Activated CD4-positive, alpha-beta T cell treated with anti-CD3 and anti-CD28 coated beads for 24 hours (primary cell): ENCODE measurements at regions not wholly inside any gene's neighbourhood (a gene's known extent, or its start where the extent isn't known, plus 50 kb on each side); places are given as distances from the start of the nearest gene placed in this dataset.
"Not testable (repeated sequence)": the region's sequence is repeated elsewhere in the genome, so short reads cannot be mapped to it uniquely, and the experiment has no call there.

Source experiments
- DNase-seq, 2 donors: peaks; one replicate each; pipeline ENCODE4 v3.0.0-alpha.2; 2020; ENCODE audit warnings: low read depth in 2 of 2

DNA sequence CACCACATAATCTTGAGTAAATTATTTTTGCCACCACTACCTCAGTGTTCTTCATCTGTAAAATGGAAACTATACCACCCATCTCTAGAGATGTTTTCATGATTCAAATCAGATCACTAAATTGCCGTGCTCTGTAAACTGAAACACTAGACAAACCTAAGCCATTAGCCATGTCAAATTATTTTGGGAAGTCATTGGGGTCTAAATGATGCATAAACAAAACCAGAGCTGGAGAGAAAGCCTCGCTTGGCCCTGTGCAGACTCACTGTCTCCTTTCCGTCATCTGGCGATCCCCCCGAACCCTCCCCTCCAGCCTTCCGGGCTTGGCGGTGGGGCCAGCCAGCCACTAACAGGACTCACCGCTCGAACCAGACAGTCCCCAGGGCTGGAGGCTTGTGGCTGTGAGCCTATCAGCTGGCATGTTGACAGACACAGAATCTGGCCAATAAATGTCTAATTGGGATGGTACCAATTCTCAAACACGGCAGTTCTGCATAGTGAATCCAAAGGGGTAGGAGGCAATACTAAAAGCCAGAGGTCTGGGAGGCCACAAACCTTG lies 256.5 kb downstream of the SEC61B start:
- DNase-seq: no peak

DNA sequence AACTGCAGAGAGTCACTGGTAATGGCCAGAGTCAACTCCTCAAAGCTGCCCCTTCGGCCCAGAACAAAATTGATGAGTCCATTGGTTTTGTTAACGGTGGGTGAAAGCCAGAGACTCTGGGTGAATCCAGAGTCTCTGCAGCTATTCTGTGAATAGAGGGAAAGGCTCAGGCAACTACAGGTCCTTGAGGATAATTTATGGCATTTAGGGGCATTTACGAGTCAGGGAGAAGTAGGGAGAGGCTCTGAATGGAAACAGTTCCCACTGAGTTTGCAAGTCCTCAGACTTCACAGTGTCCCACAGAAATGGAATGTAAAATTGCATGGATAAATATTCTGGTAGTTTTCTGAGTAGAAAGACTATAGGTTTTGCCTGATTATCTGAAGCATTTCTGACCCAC lies 257.8 kb downstream of the SEC61B start:
- DNase-seq: no peak

DNA sequence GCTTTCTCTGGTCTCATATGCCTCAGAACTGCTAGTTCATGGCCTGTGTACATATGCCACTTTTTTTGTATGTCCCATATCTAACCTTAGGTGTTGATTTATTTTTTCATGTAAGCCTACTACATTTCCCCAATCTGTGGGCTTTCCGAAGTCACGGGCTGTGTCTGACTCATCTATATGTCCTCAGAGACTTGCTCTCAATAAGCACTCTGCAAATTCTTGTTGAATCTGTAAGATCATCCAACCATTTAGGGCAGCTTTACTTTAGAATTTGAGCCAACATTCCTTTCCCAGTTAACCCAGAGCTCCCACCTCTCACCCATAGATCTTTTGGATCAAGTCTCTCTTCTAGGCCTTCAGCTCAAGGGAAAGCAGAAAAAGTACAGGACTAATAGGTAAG lies 263.4 kb downstream of the SEC61B start:
- no peak for DNase-seq

DNA sequence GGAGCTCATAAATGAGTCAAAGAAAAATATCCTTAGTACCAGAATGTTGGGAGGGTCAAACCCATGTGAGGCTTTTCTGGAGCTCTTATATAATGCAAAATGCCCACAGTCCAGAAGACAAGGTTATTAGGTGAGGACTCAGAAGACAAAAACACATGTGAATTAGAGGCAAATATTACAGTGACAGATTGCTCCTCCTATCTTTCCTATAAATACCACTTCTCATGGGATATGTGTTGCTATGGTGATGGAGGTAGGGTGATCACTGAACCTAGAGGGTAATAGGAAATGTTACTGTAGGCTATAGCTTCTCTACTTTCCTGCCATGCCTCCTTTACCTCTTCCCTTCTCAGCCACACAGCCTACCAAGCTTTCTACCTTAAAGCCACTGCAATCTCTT lies 264.6 kb downstream of the SEC61B start:
- DNase-seq: no peak

DNA sequence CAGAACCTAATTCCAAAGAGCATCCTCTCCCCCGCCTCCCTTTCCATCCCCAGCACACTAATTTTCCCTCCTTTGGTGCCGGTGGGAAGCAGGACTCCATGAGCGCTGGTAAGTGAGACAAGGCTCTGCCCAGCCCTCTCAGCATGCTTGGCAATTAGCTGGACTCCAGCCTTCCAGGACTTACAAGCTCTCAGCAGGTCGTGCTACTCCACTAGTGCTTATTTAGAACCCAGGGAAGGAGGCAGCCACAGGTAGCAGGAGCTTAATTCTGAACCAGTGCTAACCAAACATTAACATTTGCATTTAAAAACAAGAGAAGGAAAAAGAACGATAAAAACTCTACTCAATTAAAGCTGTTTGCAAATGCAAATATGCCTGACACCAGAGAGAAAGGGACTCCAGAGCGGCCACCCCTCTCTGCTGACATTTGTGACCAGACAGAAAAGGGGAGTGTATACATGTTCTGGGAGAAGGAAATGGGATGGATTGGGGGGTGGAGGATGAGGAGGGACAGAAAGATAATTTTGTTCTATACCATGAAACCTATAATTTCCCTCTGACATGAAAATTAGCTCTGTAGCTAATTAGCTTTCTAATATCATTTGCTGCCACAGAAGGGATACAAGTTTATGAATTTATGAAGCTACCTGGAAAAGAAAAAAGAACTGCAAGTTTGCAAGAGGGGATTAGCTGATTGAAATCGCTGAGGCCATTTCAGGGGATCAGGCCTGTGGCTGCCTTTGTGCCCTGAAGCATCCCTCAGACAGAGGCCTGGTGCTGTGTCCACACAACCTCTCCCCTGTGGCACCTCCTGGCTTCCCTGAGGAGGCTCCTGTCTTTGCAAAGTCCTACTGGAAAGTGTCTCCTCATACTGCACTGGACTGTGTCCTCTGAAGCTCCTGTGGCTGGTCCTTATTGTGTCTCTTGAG lies 266.3 kb downstream of the SEC61B start:
- DNase-seq: no peak

DNA sequence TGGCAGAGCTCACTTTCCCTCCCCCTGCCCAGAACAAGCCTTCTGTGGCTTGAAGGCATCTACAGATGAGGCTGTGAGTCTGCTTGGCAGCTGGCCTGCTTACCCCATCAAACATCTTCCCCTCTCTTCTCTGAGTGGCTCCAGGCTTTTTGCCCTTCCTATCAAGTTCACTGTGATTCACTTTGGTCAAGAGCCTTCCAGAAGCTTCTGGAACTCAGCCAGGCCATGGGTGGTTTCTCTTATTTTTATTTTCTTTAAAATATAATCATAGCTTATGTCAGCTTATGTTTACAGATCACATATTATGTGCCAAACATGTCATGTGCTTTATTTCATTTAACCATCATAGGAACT lies 267.0 kb downstream of the SEC61B start:
- DNase-seq: no peak

DNA sequence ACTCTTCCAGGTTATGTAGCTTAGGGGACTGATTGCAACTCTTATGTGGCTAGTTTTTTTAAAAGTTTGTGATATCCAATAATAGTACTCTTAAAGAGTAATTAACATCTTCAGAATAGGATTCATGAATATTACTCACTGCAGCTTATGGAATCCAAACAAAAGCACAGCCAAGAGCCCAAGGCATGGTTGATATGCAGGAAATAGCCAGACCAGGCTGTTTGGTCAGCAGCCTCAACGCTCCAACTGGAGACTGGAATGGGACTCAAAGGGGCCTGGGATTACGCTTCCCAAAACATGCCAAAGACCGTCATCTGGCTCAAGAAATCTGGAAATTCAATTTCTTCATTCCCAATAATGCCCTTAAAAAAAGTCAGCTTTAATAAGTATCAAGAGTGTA lies 268.6 kb downstream of the SEC61B start:
- no peak for DNase-seq

DNA sequence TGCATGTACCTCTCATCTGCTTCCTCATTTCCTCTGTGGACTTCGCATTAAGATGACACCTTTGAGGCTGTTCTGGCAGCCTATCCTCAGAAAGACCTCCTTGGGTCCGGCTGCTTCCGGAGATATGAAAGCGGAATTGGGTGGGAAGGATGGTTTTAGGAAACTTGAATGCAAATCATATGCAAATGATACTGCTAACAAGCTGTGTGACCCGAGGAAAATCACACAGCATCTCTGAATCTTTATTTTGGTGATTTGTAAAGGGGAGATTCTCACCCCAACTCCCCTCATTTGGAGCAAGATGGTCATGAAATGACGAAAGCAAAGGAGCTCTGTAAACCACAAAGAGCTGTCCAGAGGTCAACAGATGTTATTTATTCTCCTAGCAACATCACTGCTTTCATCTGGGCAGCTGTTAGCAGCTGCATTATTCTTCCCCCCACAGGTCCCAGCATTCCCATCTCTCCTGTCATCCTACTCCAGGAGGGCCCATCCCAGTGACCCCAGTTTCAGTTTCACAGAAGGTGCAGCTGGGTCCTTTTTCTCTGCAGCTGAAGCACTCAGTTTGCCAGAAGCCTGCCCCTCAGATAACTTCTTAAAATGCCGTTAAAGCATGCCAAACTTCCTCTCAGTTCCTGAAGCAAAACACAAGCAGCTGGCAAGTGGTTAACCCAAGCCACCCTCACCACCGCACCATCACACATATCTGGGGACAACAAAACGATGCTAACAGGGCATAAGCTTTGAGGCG lies 269.5 kb downstream of the SEC61B start:
- DNase-seq: no peak

DNA sequence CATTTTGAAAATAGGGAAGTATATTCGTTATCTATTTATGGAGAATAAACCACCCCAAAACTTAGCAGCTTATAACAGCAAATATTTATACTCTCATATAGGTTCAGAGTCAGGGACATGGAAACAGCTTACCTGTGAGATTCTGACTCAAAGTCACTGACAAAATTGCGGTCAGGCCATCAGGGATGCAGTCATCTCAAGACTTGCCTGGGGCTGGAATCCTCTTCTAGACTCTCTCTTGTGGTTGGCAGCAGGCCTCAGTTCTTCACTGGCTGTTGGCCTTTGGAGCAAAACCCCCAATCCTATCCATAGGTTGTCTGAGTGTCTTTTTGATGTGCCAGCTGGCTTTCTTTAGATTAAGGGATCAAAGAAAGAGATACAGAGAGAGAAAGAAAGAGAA lies 275.6 kb downstream of the SEC61B start:
- DNase-seq: no peak

DNA sequence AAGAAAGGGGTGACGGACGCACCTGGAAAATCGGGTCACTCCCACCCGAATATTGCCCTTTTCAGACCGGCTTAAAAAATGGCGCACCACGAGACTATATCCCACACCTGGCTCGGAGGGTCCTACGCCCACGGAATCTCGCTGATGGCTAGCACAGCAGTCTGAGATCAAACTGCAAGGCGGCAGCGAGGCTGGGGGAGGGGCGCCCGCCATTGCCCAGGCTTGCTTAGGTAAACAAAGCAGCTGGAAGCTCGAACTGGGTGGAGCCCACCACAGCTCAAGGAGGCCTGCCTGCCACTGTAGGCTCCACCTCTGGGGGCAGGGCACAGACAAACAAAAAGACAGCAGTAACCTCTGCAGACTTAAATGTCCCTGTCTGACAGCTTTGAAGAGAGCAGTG lies 276.9 kb downstream of the SEC61B start:
- DNase-seq: not testable (repeated sequence)

DNA sequence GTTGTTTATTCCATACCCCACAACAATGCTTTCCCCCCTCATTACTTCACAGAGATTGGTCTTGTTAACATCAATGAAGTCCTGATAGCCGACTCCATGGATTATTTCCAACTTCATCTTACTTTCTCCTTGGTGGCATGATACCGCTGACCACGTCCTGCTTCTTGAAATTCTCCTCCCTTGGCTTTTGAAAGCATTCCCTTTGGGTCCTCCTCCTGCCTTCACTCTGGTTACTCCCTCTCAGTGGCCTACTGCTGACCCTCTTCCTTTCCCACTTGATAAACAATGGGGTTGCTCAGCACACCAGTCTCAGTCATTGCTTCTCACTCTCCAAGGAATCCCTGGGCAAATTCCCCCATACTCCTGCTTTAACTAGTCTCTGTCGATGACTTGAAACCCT lies 283.9 kb downstream of the SEC61B start:
- no peak for DNase-seq

DNA sequence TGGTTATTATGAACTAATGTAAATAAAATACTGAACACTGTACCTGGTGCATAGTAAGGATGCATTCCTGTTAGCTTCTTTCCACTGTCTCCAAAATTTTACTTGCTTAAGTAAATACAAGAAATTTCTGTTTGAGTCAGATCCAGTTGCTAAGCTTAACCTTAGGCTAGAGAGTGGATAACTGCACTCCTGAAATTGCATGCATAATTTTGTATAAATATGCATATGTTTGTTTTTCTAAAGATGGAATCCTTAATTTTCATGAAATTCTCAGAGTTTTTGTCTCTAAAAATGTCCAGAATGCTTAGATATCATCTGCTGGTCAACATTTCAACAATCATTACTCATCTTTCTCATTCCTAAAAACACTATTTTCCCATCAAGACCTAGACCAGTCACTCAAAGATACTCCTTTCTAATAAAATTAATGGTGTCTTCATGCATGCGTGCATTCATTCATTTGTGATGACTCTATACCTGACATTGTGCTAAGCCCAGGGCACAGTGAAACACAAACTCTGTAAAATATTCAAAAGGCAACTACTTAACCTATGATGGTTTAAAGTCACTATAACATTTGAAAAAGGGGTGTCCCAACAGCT lies 284.8 kb downstream of the SEC61B start:
- no peak for DNase-seq

DNA sequence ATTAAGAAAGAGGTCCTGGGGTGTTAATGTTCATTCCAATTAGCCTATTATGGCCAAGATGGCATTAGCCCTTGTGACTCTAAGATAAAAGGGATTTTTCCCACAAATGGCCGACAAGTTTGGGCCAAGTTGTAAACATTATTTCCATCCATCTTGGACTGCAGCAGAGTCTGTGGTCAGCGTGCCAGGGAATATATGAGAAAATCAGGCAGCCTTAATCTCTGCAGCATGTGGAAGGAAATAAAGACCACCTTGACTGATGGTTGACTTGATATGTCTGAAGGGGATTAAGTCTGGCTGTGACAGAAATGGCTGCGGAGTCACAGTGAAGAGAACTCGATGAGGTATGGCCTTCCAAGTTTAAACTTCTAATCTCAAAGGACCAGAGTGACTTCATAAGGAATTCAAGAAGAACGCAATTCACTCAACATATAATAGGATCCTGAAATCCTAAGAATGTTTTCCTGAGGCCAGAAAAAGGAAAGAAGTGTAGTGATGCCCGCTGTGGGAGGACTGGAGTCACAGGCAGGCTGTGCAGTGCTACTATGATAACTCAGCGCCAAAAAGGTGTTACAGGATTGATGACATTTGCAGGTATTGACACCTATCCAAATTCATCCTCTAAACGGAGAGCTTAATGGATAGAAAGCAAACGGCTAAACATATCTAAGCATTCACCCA lies 287.1 kb downstream of the SEC61B start:
- DNase-seq: no peak

DNA sequence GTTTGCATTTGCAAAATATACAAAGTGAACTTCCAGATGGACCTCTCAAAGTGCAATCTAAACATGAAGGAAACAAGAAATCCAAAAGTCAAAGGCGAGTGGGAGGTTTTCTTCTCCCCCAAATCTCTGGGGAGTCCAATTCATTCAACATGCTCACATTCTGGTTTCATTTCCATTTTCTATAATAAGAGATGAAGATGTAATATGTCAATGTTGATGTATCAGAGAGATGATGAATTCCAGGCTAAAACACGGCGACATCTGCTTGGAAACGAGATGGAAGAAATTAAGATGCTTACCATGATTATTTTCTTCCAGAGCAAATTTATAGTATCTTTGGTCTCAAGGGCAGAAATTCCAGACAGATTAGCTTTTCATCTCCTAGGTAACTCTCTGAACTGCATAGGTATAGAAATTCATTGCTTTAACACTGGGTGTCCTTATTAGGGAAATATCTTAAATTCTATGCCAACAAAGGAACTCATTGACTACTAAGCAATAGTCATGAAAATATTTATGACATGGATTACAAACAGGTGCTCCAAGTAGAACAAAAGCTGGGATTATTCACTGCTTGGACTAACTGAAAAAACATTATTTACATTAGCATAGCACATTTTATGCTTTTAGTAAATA lies 287.9 kb downstream of the SEC61B start:
- DNase-seq: no peak

DNA sequence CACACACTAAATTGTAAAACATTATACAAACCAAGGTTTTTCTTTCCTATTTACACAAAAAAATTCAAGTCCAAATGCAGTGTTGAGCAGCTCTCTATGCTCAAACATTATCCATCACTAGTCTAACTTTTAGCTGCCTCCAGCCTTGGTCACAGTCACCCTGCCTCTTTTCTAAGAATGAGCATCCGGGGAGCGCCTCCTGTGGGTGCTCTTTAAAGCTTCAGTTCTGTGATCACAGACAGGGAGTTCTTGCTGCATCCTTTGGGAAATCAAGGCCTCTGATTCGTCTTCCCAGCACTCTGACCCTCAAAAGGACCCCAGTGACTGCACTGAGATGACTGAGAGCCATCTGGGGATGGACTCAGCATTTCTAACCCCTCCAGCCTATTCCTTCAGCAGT lies 289.6 kb downstream of the SEC61B start:
- DNase-seq: no peak

DNA sequence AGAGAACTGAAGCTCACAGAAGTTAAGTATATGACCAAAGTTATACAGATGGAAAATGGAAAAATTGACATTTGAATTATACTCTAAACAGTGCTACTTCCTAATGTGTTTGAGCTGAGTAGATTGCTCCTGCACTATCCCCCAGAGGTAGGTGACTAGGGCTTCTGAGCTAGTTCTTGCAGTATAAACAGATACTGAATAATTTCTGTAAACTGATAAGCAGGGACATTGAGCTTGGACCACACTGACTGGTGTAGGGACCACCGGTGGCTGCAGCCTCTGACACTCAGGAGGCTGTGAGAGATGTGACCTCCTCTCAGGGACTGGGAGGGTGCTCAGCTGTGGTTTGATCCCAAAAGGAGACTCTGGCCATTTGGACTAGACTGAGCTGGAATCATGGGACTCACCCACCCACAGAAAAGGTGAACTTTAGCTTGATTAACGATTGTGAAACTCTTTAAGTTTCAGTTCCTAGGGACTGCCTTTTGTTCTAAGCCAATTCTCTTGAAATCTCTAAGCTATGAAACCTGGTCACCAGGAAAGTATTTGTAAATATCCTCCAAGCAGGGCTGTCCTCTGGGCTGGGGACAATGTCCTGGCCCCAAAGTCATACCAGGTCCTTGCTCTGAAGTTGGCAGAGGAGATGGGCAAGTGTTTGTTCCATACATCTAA lies 291.5 kb downstream of the SEC61B start:
- no peak for DNase-seq

DNA sequence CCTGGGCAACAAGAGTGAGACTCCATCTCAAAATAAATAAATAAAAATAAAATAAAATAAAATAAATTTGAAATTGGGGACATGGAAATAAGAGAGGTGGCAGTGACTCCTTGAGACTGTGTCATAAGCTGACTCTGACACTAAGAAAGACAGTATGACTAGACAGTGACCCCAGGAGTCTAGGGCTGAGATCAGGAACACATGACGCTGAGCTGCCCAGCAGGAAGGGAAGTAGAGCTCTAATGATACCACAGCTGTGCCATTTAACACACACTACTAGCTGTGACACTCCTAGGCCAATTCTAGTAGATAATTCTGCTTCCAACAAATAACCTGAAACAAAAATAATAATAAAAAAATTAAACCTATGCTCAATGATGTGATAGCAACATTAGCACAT lies 293.0 kb downstream of the SEC61B start:
- DNase-seq: no peak

DNA sequence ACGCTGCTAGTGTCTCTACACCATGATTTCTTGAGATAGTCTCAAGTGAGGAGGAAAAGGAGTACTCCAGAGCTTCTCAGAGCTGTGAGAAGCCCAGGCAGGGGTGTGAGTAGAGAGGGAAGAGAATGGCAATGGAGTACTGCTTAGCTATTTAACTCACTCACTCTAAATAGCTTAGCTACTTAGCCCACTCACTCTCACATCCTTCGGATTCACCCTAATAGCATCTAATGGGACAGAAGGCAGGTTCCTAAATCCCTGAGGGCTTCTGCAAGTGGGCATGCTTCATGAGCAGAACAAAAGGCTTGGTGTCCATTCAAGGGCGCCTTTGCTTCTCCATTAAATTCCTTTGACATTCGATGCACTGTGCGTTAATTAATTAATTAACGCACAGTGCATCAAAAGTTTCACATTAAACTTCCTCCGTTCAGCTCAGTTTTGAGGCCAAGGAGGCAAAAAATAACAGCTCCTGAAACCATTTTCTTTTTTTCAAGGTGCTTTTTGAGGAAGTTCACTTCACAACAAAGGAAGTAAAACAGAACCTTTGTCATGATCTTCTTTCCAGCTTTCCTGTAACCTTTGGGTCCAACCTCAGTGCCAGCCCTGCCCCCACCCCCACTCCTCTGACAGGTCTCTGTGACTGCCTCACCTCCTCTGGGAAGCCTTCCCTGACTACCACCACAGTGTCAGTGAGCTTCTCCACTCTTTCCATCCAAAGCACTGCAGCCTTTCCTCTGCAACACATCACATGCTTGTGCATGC lies 294.0 kb downstream of the SEC61B start:
- no peak for DNase-seq

DNA sequence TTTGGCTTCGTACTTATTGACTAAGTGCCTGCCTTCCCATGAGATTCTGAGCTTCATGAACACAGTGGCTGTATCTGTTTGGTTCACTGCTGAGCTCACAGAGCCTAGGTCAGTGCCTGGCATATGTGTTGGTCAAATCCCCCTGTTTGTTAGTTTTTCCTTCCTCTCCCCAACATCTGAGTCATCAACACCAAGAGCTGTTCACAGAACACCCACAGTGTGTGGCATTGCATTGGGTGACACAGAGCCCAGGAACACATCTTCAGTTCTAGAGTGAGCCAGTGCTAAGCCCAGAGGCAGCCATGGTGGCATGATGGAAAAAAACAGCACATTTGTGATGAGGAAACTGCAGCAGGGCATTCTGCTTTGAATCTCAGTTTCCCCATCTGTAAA lies 294.6 kb downstream of the SEC61B start:
- no peak for DNase-seq

DNA sequence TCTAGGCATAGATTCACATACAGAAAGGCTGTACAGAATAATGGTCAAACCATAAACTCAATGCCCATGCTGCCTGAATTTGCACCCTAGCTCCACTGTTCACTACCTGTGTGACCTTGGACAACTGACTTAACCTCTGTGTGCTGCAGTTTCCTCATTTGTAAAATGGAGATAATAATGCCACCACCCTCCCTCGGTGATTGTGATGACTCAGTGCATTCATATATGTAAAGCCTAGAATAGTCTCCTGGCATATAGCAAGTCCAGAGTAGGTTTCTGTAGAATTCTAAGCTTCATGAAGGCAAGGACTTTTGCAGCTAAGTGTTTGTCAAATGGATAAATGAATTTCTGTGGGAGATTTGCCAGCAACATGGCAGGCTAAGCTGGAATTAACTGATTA lies 297.8 kb upstream of the NR4A3 start:
- no peak for DNase-seq
